ENCODE measurements at regions not wholly inside any gene's neighbourhood (a gene's known extent, or its start where the extent isn't known, plus 50 kb on each side); places are given as distances from the start of the nearest gene placed in this dataset.
"Not testable (repeated sequence)": the region's sequence is repeated elsewhere in the genome, so short reads cannot be mapped to it uniquely, and the experiment has no call there.

- DNase-seq = no peak
Measured at GRCh38 chr13:94813920-94814475, 101.7 kb upstream of the SOX21 start.

- DNase-seq = no peak
Measured at GRCh38 chr13:94811753-94812152, 99.4 kb upstream of the SOX21 start.

- DNase-seq = no peak
Measured at GRCh38 chr13:94800423-94800822, 88.1 kb upstream of the SOX21 start.

- DNase-seq = no peak
Measured at GRCh38 chr13:94799299-94799698, 87.0 kb upstream of the SOX21 start.

GRCh38 chr13:94798738-94799137 lies 86.4 kb upstream of the SOX21 start:
- DNase-seq = no peak

- DNase-seq = no peak
Measured at GRCh38 chr13:94795292-94795691, 82.9 kb upstream of the SOX21 start.

- not testable (repeated sequence) for DNase-seq
Measured at GRCh38 chr13:94786246-94786645, 73.9 kb upstream of the SOX21 start.

- DNase-seq = no peak
Measured at GRCh38 chr13:94784066-94784465, 71.7 kb upstream of the SOX21 start.

GRCh38 chr13:94783489-94783888 lies 71.1 kb upstream of the SOX21 start:
- no peak for DNase-seq

- DNase-seq = no peak
Measured at GRCh38 chr13:94780421-94780820, 68.1 kb upstream of the SOX21 start.

- no peak for DNase-seq
Measured at GRCh38 chr13:94778986-94779385, 66.6 kb upstream of the SOX21 start.

GRCh38 chr13:94778585-94778984 lies 66.2 kb upstream of the SOX21 start:
- DNase-seq = no peak

GRCh38 chr13:94776956-94777355 lies 64.6 kb upstream of the SOX21 start:
- DNase-seq = no peak

- no peak for DNase-seq
Measured at GRCh38 chr13:94776300-94776699, 64.0 kb upstream of the SOX21 start.

- DNase-seq = no peak
Measured at GRCh38 chr13:94765814-94766213, 53.5 kb upstream of the SOX21 start.

GRCh38 chr13:94764576-94765321 lies 52.4 kb upstream of the SOX21 start:
- no peak for DNase-seq
